GM12878 (cell line): ENCODE measurements at regions not wholly inside any gene's neighbourhood (a gene's known extent, or its start where the extent isn't known, plus 50 kb on each side); places are given as distances from the start of the nearest gene placed in this dataset.

ENCODE experiments used
- ATAC-seq: fragments of 200-7000 bp; cut with Tn5 transposase; 3 replicates; pipeline ENCODE4 v1.9.1; 2020; ENCODE audit warnings: mild to moderate bottlenecking, moderate library complexity
- BruUV-seq: library from RNA; stranded (reverse); fragments of 400-500 nt; replicated peaks from 2 replicates; lab custom pipeline; 2021; lab: Mats Ljungman, UMichigan
- CTCF ChIA-PET: fragments of 300-600 bp; sonication (Branson Sonifier 250); formaldehyde crosslinking; extraction: SDS; loops from one replicate; lab custom pipeline; 2021; ENCODE audit warnings: inconsistent platforms; lab: Yijun Ruan, JAX
- POLR2A ChIA-PET: fragments of 350-600 bp; formaldehyde crosslinking; extraction: SDS; loops from one replicate; lab custom pipeline; 2021; ENCODE audit warnings: inconsistent platforms; lab: Charles Lee
- RAD21 ChIA-PET: fragments of 300-600 bp; sonication (Branson Sonifier 250); formaldehyde crosslinking; loops from one replicate; lab custom pipeline; 2023; ENCODE audit warnings: antibody characterized with exemption; ENCODE audit not compliant: unreplicated experiment; lab: Charles Lee
- SMC1A ChIA-PET: fragments of 300-600 bp; sonication (Branson Sonifier 250); formaldehyde crosslinking; loops from one replicate; lab custom pipeline; 2023; ENCODE audit not compliant: unreplicated experiment, uncharacterized antibody; lab: Charles Lee
- DNase-seq: peaks from one replicate; pipeline ENCODE4 v3.0.0-alpha.2; 2011; ENCODE audit warnings: low read depth, low spot score
- FAIRE-seq: peaks from 3 replicates; lab custom pipeline; 2011; peaks lifted over from hg19 to GRCh38; lab: Jason Lieb, UNC
- H2AFZ ChIP-seq: 2 replicates; pipeline ENCODE4 v1.6.0; 2011; ENCODE audit warnings: low read depth, low read length, control low read depth; ENCODE audit not compliant: control insufficient read depth
- H3K27ac ChIP-seq: 2 replicates; pipeline ENCODE4 v1.5.1; 2011; ENCODE audit warnings: control low read depth; ENCODE audit not compliant: control insufficient read depth, insufficient read depth
- H3K27me3 ChIP-seq, 2 experiments: replicated peaks in 1 of 2; 2 replicates each; pipeline versions ENCODE4 v1.6.0 to v1.6.1; 2011; ENCODE audit warnings: low read length in 1 of 2; ENCODE audit not compliant: control insufficient read depth in 2 of 2, insufficient read depth in 2 of 2
- H3K36me3 ChIP-seq, 2 experiments: 2 replicates each; pipeline ENCODE4 v1.5.1; 2011; ENCODE audit warnings: low read length in 1 of 2; ENCODE audit not compliant: control insufficient read depth in 2 of 2, insufficient read depth in 2 of 2
- H3K4me1 ChIP-seq: 2 replicates; pipeline ENCODE4 v1.6.1; 2011; ENCODE audit warnings: mild to moderate bottlenecking, low read length, moderate library complexity, mixed read lengths; ENCODE audit not compliant: control insufficient read depth, insufficient read depth
- H3K4me2 ChIP-seq: 2 replicates; pipeline ENCODE4 v1.6.0; 2011; ENCODE audit warnings: control low read depth; ENCODE audit not compliant: control insufficient read depth, insufficient read depth
- H3K4me3 ChIP-seq: fragments of 200-600 bp; sonication (generic); 2 replicates; pipeline ENCODE4 v1.5.1; 2016
- H3K79me2 ChIP-seq: 2 replicates; pipeline ENCODE4 v1.6.0; 2011; ENCODE audit warnings: low read length; ENCODE audit not compliant: control insufficient read depth, insufficient read depth
- H3K9ac ChIP-seq: 2 replicates; pipeline ENCODE4 v1.8.0; 2011; ENCODE audit warnings: low read length, control low read depth, mixed read lengths; ENCODE audit not compliant: control insufficient read depth, insufficient read depth
- H3K9me3 ChIP-seq: replicated peaks from 3 replicates; pipeline ENCODE4 v1.5.1; 2011; ENCODE audit warnings: mild to moderate bottlenecking, low read length; ENCODE audit not compliant: control insufficient read depth, insufficient read depth
- H4K20me1 ChIP-seq: 2 replicates; pipeline ENCODE4 v1.6.0; 2011; ENCODE audit not compliant: control insufficient read depth, insufficient read depth
- CUX1 ChIP-seq: IDR thresholded peaks from 2 replicates; pipeline ENCODE4 v1.6.1; 2012; ENCODE audit warnings: improper control_type of control experiment, low read depth, low read length; ENCODE audit not compliant: insufficient replicate concordance
- E2F8 ChIP-seq: fragments of 450-650 bp; IDR thresholded peaks from 2 replicates; pipeline ENCODE4 v1.6.1; 2018; ENCODE audit warnings: mild to moderate bottlenecking, low read depth, moderate library complexity; ENCODE audit not compliant: partially characterized antibody
- KAT2A ChIP-seq: conservative IDR thresholded peaks from 2 replicates; pipeline ENCODE4 v1.6.1; 2011; ENCODE audit warnings: low read depth, low read length; ENCODE audit not compliant: control insufficient read depth
- MTA2 ChIP-seq: fragments of 450-650 bp; IDR thresholded peaks from 2 replicates; pipeline ENCODE4 v1.6.1; 2016; ENCODE audit warnings: low read depth, mild to moderate bottlenecking, moderate library complexity
- NR2F1 ChIP-seq: fragments of 450-650 bp; conservative IDR thresholded peaks from 2 replicates; pipeline ENCODE4 v1.6.1; 2017; ENCODE audit warnings: mild to moderate bottlenecking
- PKNOX1 ChIP-seq: fragments of 450-650 bp; IDR thresholded peaks from 2 replicates; pipeline ENCODE4 v1.6.1; 2016; ENCODE audit warnings: mild to moderate bottlenecking
- POLR2AphosphoS5 ChIP-seq: IDR thresholded peaks from 2 replicates; pipeline ENCODE4 v1.6.1; 2011; ENCODE audit warnings: mild to moderate bottlenecking, low read length, inconsistent platforms
- SKIL ChIP-seq: fragments of 450-650 bp; IDR thresholded peaks from 2 replicates; pipeline ENCODE4 v1.6.1; 2017; ENCODE audit warnings: mild to moderate bottlenecking, low read depth, inconsistent platforms; ENCODE audit not compliant: poor library complexity, severe bottlenecking
- SMAD1 ChIP-seq: fragments of 450-650 bp; IDR thresholded peaks from 2 replicates; pipeline ENCODE4 v1.6.1; 2018; ENCODE audit warnings: mild to moderate bottlenecking, low read depth; ENCODE audit not compliant: partially characterized antibody
- TBL1XR1 ChIP-seq: IDR thresholded peaks from 2 replicates; pipeline ENCODE4 v1.6.1; 2012; ENCODE audit warnings: low read depth, low read length, improper control_type of control experiment
- YBX1 ChIP-seq: fragments of 450-650 bp; IDR thresholded peaks from 2 replicates; pipeline ENCODE4 v1.6.1; 2016; ENCODE audit warnings: antibody characterized with exemption
- WGBS: methylation state at CpG from one replicate; pipeline ENCODE4 v1.1.6; 2016; ENCODE audit warnings: low lambda C conversion rate; ENCODE audit not compliant: insufficient replicate concordance, insufficient coverage; ENCODE audit errors: missing lambda C conversion rate; 5-methylcytosine and 5-hydroxymethylcytosine counted together
- in situ Hi-C: fragments of 300-500 bp; cut with MboI; formaldehyde crosslinking; loops from 9 replicates; pipeline ENCODE4 v1.14.3; 2018; ENCODE audit warnings: mixed read lengths
- intact Hi-C: fragments of 100-400 bp; cut with micrococcal nuclease; formaldehyde crosslinking; loops from one replicate; pipeline ENCODE4 v1.14.2; 2022; ENCODE audit not compliant: unreplicated experiment

GRCh38 chr7:80379034-80379982 lies 132.6 kb downstream of the GNAT3 start:
- Histone ChIP-seq H2AFZ (no peak overlapping the region), H3K4me1 (no peaks in the 10 kb centered on the region), H3K9me3 (no peaks in the 10 kb centered on the region), H3K4me2 (no peak overlapping the region), H3K9ac (no peak overlapping the region), H3K36me3 (no peaks in the 10 kb centered on the region), H3K27ac (no peak overlapping the region), H3K27me3 (no peaks in the 10 kb centered on the region), H3K4me3 (no peak overlapping the region), H4K20me1 (no peaks in the 10 kb centered on the region), H3K79me2 (no peaks in the 10 kb centered on the region)
- no peak for ATAC-seq
- CTCF ChIA-PET = no interaction called here
- no peak for FAIRE-seq
- DNase-seq = no peak
- RAD21 ChIA-PET = no interaction called here
- in situ Hi-C loops = no loop called here
- intact Hi-C loops = no loop called here
- SMC1A ChIA-PET = interaction anchor here (1.0 to 1.1 kb wide), 2 partner anchors 22 to 531 kb away, joined by 3 read pairs; no protein-coding TSS in a partner anchor
- POLR2A ChIA-PET = interaction anchor here (0.6 kb wide), 1 partner anchor 269 kb away, joined by 7 read pairs; no protein-coding TSS in a partner anchor
- WGBS = 0% methylated on average over 3 of the region's 3 CpGs
- no TSS peak for BruUV-seq
- TF ChIP-seq CUX1 (no peak), PKNOX1 (no peak), YBX1 (no peak), SMAD1 (no peak), KAT2A (no peak), NR2F1 (no peak), E2F8 (no peak), POLR2AphosphoS5 (no peak), MTA2 (no peak), SKIL (no peak), TBL1XR1 (no peak)
